ENCODE measurements at regions not wholly inside any gene's neighbourhood (a gene's known extent, or its start where the extent isn't known, plus 50 kb on each side); places are given as distances from the start of the nearest gene placed in this dataset.
A peak's percentile ranks its signal among the peaks of the same experiment; 100 is the strongest.

DNA sequence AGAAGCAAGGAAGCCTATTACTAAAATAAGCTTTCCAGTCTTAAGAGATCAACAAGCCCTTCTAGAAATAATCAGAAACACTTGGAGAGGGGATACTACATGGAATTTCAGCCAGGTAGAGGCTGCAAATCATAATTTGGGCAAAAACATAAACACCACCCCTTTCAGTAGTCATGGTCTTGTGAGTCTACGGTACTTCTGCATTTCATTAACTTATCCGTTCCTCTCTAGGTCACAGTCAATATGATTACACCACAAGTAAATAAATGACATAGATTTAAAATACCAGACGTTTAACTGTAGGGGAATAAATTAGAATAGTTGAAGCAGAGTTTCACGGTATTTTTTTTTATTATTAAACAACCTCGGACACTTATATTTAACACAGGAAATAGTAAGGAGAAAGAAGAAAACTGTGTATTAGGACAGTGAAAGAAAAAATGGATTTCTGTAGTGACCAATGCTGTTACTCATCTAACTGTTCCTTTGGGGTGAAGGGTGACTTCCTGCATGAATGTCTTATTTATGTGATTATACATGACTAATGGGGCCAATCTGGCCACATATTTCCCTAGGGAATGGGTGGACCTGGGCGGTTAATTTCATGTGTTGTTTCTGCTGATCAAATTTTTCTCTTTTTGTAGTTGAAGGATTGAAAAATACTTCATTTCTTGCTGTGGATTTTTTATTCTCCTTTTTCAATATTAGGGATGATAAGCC, 456.6 kb upstream of the UBE2E3 start:
- no peaks in the 10 kb centered on the region for H3K36me3 ChIP-seq (ENCODE audit: control insufficient read depth in 2 of 3, insufficient read depth in 3 of 3, low read length in 3 of 3)
- CTCF ChIA-PET: interaction anchor here (0.7 kb wide), 1 partner anchor 457 kb away, joined by 3 read pairs; the partner anchor contains the start of gene UBE2E3
- H3K27ac ChIP-seq (ENCODE audit: low read depth, low read length): no peak overlapping the region
- intact Hi-C loops (cut with micrococcal nuclease): no loop called here
- no peak overlapping the region for H3K4me3 Mint-ChIP-seq
- no peak overlapping the region for H3K27ac Mint-ChIP-seq
- H3K4me1 ChIP-seq (ENCODE audit: control insufficient read depth in 2 of 2, insufficient read depth in 2 of 2, low read length in 2 of 2): no peaks in the 10 kb centered on the region
- peaks cover 0 to 5% (median 0%) of the 10 kb centered on the region in 11 donors for H3K9me3 Mint-ChIP-seq
- no peaks in the 10 kb centered on the region for H3K9me3 ChIP-seq (ENCODE audit: control insufficient read depth in 2 of 3, low read length in 3 of 3)
- no peaks in the 10 kb centered on the region for H3K36me3 Mint-ChIP-seq
- H3K27me3 Mint-ChIP-seq: peaks cover 0 to 9% (median 0%) of the 10 kb centered on the region in 5 donors
- H3K27me3 ChIP-seq (ENCODE audit: control insufficient read depth in 2 of 2, insufficient read depth in 2 of 2, low read length in 2 of 2): no peaks in the 10 kb centered on the region
- no peak overlapping the region for H3K4me3 ChIP-seq (ENCODE audit: low read length)
- DNase-seq: no peak
- ATAC-seq: peak; percentile 50
- H3K4me1 Mint-ChIP-seq: no peaks in the 10 kb centered on the region
- POLR2A ChIA-PET: no interaction called here

- no peaks in the 10 kb centered on the region for H3K9me3 ChIP-seq (ENCODE audit: control insufficient read depth in 2 of 3, low read length in 3 of 3)
- ChIA-PET POLR2A (no interaction called here), CTCF (no interaction called here)
- Mint-ChIP-seq H3K4me3 (no peak overlapping the region), H3K36me3 (no peaks in the 10 kb centered on the region), H3K9me3 (peaks cover 0 to 5% (median 0%) of the 10 kb centered on the region in 11 donors), H3K27ac (no peak overlapping the region), H3K27me3 (peaks cover 0 to 9% (median 3%) of the 10 kb centered on the region in 5 donors), H3K4me1 (no peaks in the 10 kb centered on the region)
- no peak overlapping the region for H3K4me3 ChIP-seq (ENCODE audit: low read length)
- H3K4me1 ChIP-seq (ENCODE audit: control insufficient read depth in 2 of 2, insufficient read depth in 2 of 2, low read length in 2 of 2): no peaks in the 10 kb centered on the region
- no peaks in the 10 kb centered on the region for H3K36me3 ChIP-seq (ENCODE audit: control insufficient read depth in 2 of 3, insufficient read depth in 3 of 3, low read length in 3 of 3)
- H3K27me3 ChIP-seq (ENCODE audit: control insufficient read depth in 2 of 2, insufficient read depth in 2 of 2, low read length in 2 of 2): no peaks in the 10 kb centered on the region
- ATAC-seq (no peak), DNase-seq (no peak)
- intact Hi-C loops (cut with micrococcal nuclease): no loop called here
- no peak overlapping the region for H3K27ac ChIP-seq (ENCODE audit: low read depth, low read length)
Measured at GRCh38 chr2:180520921-180521581, 459.4 kb upstream of the UBE2E3 start.

- intact Hi-C loops (cut with micrococcal nuclease): no loop called here
- no peaks in the 10 kb centered on the region for H3K4me1 Mint-ChIP-seq
- H3K27ac Mint-ChIP-seq: no peak overlapping the region
- H3K27me3 Mint-ChIP-seq: peaks cover 0 to 9% (median 3%) of the 10 kb centered on the region in 5 donors
- H3K27ac ChIP-seq (ENCODE audit: low read depth, low read length): no peak overlapping the region
- DNase-seq (no peak), ATAC-seq (no peak)
- ChIA-PET CTCF (no interaction called here), POLR2A (no interaction called here)
- no peaks in the 10 kb centered on the region for H3K9me3 ChIP-seq (ENCODE audit: control insufficient read depth in 2 of 3, low read length in 3 of 3)
- H3K4me3 Mint-ChIP-seq: no peak overlapping the region
- no peaks in the 10 kb centered on the region for H3K36me3 ChIP-seq (ENCODE audit: control insufficient read depth in 2 of 3, insufficient read depth in 3 of 3, low read length in 3 of 3)
- no peaks in the 10 kb centered on the region for H3K36me3 Mint-ChIP-seq
- peaks cover 0 to 3% (median 0%) of the 10 kb centered on the region in 11 donors for H3K9me3 Mint-ChIP-seq
- no peak overlapping the region for H3K4me3 ChIP-seq (ENCODE audit: low read length)
- no peaks in the 10 kb centered on the region for H3K27me3 ChIP-seq (ENCODE audit: control insufficient read depth in 2 of 2, insufficient read depth in 2 of 2, low read length in 2 of 2)
- H3K4me1 ChIP-seq (ENCODE audit: control insufficient read depth in 2 of 2, insufficient read depth in 2 of 2, low read length in 2 of 2): no peaks in the 10 kb centered on the region
Measured at GRCh38 chr2:180520206-180520605, 460.2 kb upstream of the UBE2E3 start.

DNA sequence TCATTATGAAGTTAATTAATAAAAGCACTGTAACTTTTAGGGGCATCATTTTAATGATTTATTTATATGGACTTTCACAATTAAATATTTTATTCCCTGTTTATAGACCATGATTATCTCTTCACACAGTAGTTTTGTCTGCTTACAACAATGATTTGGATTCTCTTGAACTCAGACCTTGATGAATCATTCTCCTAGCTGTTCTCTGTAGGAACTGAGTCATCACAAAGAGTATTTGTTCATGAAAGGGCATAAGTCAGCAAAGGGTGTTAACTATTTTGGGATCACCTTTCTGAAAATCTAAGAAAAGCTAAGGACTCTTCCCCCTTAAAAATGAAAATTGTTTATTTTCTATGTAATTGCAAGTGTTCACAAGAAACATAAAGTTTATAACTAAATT, 461.1 kb upstream of the UBE2E3 start:
- CTCF ChIA-PET: no interaction called here
- DNase-seq: no peak
- Histone ChIP-seq H3K36me3 (ENCODE audit: control insufficient read depth in 2 of 3, insufficient read depth in 3 of 3, low read length in 3 of 3) (no peaks in the 10 kb centered on the region), H3K9me3 (ENCODE audit: control insufficient read depth in 2 of 3, low read length in 3 of 3) (no peaks in the 10 kb centered on the region), H3K4me1 (ENCODE audit: control insufficient read depth in 2 of 2, insufficient read depth in 2 of 2, low read length in 2 of 2) (no peaks in the 10 kb centered on the region), H3K27me3 (ENCODE audit: control insufficient read depth in 2 of 2, insufficient read depth in 2 of 2, low read length in 2 of 2) (no peaks in the 10 kb centered on the region), H3K27ac (ENCODE audit: low read depth, low read length) (no peak overlapping the region), H3K4me3 (ENCODE audit: low read length) (no peak overlapping the region)
- no peaks in the 10 kb centered on the region for H3K4me1 Mint-ChIP-seq
- POLR2A ChIA-PET: no interaction called here
- peaks cover 0 to 3% (median 0%) of the 10 kb centered on the region in 11 donors for H3K9me3 Mint-ChIP-seq
- intact Hi-C loops (cut with micrococcal nuclease): no loop called here
- no peak for ATAC-seq
- no peak overlapping the region for H3K27ac Mint-ChIP-seq
- H3K27me3 Mint-ChIP-seq: peaks cover 0 to 9% (median 3%) of the 10 kb centered on the region in 5 donors
- H3K4me3 Mint-ChIP-seq: no peak overlapping the region
- no peaks in the 10 kb centered on the region for H3K36me3 Mint-ChIP-seq

GRCh38 chr2:180516232-180516631, 464.2 kb upstream of the UBE2E3 start:
- peaks cover 0 to 3% (median 0%) of the 10 kb centered on the region in 11 donors for H3K9me3 Mint-ChIP-seq
- DNase-seq (no peak), ATAC-seq (no peak)
- POLR2A ChIA-PET: no interaction called here
- Histone ChIP-seq H3K27me3 (ENCODE audit: control insufficient read depth in 2 of 2, insufficient read depth in 2 of 2, low read length in 2 of 2) (no peaks in the 10 kb centered on the region), H3K27ac (ENCODE audit: low read depth, low read length) (no peak overlapping the region), H3K36me3 (ENCODE audit: control insufficient read depth in 2 of 3, insufficient read depth in 3 of 3, low read length in 3 of 3) (no peaks in the 10 kb centered on the region), H3K9me3 (ENCODE audit: control insufficient read depth in 2 of 3, low read length in 3 of 3) (no peaks in the 10 kb centered on the region), H3K4me3 (ENCODE audit: low read length) (no peak overlapping the region), H3K4me1 (ENCODE audit: control insufficient read depth in 2 of 2, insufficient read depth in 2 of 2, low read length in 2 of 2) (no peaks in the 10 kb centered on the region)
- H3K4me3 Mint-ChIP-seq: no peak overlapping the region
- CTCF ChIA-PET: no interaction called here
- H3K27ac Mint-ChIP-seq: no peak overlapping the region
- H3K36me3 Mint-ChIP-seq: no peaks in the 10 kb centered on the region
- intact Hi-C loops (cut with micrococcal nuclease): no loop called here
- no peaks in the 10 kb centered on the region for H3K4me1 Mint-ChIP-seq
- H3K27me3 Mint-ChIP-seq: peaks cover 0 to 8% (median 3%) of the 10 kb centered on the region in 5 donors

DNA sequence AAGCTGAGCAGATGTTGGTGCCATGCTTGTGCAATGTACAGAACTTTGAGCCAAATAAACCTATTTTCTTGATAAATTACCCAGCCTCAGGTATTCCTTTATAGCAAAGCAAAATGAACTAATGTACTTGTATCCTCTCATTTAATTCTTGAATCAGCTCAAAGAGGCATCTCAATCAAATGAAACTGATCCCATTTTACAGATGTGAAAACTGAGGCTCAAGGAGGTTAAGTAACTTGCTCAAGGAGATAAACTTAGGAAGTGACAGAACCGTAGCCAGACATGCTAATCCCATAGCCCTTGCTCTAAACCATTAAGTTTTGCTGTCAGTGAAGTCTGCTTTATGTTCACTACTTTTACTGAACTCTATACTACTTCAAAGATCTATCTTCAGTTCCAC, 467.0 kb upstream of the UBE2E3 start:
- H3K9me3 ChIP-seq (ENCODE audit: control insufficient read depth in 2 of 3, low read length in 3 of 3): no peaks in the 10 kb centered on the region
- H3K4me3 ChIP-seq (ENCODE audit: low read length): no peak overlapping the region
- H3K4me3 Mint-ChIP-seq: no peak overlapping the region
- no peaks in the 10 kb centered on the region for H3K36me3 Mint-ChIP-seq
- H3K27ac ChIP-seq (ENCODE audit: low read depth, low read length): no peak overlapping the region
- intact Hi-C loops (cut with micrococcal nuclease): no loop called here
- POLR2A ChIA-PET: no interaction called here
- no peak for DNase-seq
- no peaks in the 10 kb centered on the region for H3K36me3 ChIP-seq (ENCODE audit: control insufficient read depth in 2 of 3, insufficient read depth in 3 of 3, low read length in 3 of 3)
- H3K9me3 Mint-ChIP-seq: peaks cover 0 to 7% (median 0%) of the 10 kb centered on the region in 11 donors
- H3K27me3 Mint-ChIP-seq: peaks cover 0 to 15% (median 6%) of the 10 kb centered on the region in 5 donors
- no peaks in the 10 kb centered on the region for H3K4me1 ChIP-seq (ENCODE audit: control insufficient read depth in 2 of 2, insufficient read depth in 2 of 2, low read length in 2 of 2)
- CTCF ChIA-PET: no interaction called here
- H3K27ac Mint-ChIP-seq: no peak overlapping the region
- H3K27me3 ChIP-seq (ENCODE audit: control insufficient read depth in 2 of 2, insufficient read depth in 2 of 2, low read length in 2 of 2): no peaks in the 10 kb centered on the region
- ATAC-seq: no peak
- no peaks in the 10 kb centered on the region for H3K4me1 Mint-ChIP-seq

DNA sequence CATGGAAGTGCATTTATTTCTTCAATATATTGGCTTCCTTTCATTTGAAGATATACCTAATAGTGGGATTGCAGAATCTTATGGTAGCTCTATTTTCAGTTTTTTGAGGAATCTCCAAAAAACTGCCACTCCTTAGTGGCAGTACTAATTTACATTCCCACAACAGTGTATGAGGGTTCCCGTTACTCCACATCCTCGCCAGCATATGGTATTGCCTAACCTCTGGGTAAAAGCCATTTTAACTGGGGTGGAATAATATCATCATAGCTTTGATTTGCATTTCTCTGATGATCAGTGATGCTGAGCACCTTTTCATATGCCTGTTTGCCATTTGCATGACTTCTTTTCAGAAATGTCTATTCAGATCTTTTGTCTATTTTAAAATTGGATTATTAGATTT, 471.9 kb upstream of the UBE2E3 start:
- H3K9me3 ChIP-seq (ENCODE audit: control insufficient read depth in 2 of 3, low read length in 3 of 3): no peaks in the 10 kb centered on the region
- H3K4me3 ChIP-seq (ENCODE audit: low read length): no peak overlapping the region
- Mint-ChIP-seq H3K27me3 (peaks cover 0 to 15% (median 8%) of the 10 kb centered on the region in 5 donors), H3K4me1 (no peaks in the 10 kb centered on the region), H3K36me3 (no peaks in the 10 kb centered on the region), H3K4me3 (no peak overlapping the region), H3K27ac (no peak overlapping the region), H3K9me3 (peaks cover 0 to 7% (median 0%) of the 10 kb centered on the region in 11 donors)
- no peak overlapping the region for H3K27ac ChIP-seq (ENCODE audit: low read depth, low read length)
- H3K4me1 ChIP-seq (ENCODE audit: control insufficient read depth in 2 of 2, insufficient read depth in 2 of 2, low read length in 2 of 2): no peaks in the 10 kb centered on the region
- DNase-seq (no peak), ATAC-seq (no peak)
- H3K36me3 ChIP-seq (ENCODE audit: control insufficient read depth in 2 of 3, insufficient read depth in 3 of 3, low read length in 3 of 3): no peaks in the 10 kb centered on the region
- CTCF ChIA-PET: no interaction called here
- H3K27me3 ChIP-seq (ENCODE audit: control insufficient read depth in 2 of 2, insufficient read depth in 2 of 2, low read length in 2 of 2): no peaks in the 10 kb centered on the region
- POLR2A ChIA-PET: no interaction called here
- intact Hi-C loops (cut with micrococcal nuclease): no loop called here

All from naive thymus-derived CD4-positive, alpha-beta T cell (primary cell).